Activated effector memory CD4-positive, alpha-beta T cell treated with Interleukin-2 at 50 U/mL for 16 hours (primary cell): ENCODE measurements at regions not wholly inside any gene's neighbourhood (a gene's known extent, or its start where the extent isn't known, plus 50 kb on each side); places are given as distances from the start of the nearest gene placed in this dataset.
"Not testable (repeated sequence)": the region's sequence is repeated elsewhere in the genome, so short reads cannot be mapped to it uniquely, and the experiment has no call there.

Experiments
- DNase-seq: peaks from one replicate; pipeline ENCODE4 v3.0.0-alpha.2; 2020

DNA sequence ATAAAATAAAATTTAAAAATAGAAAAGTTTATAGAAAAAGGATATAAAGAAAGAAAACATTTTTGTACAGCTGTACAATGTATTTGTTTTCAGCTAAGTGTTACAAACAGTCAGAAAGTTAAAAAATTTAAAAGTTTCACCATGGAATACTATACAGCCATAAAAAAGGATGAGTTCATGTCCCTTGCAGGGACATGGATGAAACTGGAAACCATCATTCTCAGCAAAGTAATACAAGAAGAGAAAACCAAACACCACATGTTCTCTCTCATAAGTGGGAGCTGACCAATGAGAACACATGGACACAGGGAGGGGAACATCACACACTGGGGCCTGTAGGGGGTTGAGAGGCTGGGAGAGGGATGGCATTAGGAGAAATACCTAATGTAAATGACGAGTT lies 229.9 kb upstream of the MCHR2 start:
- not testable (repeated sequence) for DNase-seq

DNA sequence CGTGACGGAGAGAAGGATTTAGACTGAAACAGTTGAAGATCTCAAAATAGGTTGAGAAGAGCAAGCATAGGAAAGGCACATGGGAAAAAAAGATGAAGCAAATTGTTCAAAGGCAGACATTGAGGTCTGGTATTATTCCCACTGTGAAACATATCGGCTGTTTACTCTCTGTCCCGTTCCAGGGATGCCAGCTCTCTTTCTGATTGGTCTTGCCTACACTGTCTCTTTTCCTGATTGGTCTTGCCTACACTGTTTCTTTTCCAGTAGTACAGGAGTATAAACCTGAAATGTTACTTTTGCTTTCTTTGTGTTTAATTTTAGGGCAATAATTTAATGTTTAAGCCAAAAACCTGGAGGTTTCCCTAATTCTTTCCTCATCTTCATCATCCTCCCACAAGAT lies 226.5 kb upstream of the MCHR2 start:
- DNase-seq: no peak

DNA sequence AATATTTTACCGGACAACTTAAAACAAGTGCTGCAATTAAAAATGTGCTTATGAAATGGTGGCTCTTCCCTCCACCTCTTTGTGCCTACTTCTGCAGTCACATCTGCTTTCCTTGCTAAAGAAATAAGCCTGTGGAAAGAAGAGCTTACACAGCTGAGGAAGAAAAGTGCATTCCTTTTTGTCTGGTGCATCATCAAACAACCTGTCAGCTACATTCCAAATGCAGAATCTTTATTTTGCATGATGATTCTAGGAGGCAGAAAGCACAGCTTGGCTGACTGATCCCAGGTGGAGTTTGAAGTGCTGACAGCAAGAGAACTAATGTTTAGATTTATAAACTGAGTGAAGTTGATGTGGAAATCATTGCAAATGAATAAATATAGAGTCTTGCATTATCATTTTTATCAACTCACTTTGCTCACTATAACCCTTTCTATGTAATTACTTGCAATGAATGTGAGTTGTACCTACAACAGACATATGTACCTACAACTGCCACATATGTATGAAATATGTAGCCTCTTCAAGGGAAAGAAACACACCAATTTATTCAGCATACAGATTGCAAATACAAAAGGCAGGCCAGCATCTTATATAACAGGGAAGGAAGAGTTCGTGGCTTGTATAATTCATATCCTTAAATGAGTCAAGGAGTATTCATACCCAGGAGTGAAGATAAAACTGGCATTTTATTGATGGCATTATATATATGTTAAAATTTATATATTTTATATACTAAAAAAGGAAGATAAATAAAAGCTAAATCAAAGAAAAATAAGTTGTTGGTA lies 223.4 kb upstream of the MCHR2 start:
- DNase-seq: no peak

DNA sequence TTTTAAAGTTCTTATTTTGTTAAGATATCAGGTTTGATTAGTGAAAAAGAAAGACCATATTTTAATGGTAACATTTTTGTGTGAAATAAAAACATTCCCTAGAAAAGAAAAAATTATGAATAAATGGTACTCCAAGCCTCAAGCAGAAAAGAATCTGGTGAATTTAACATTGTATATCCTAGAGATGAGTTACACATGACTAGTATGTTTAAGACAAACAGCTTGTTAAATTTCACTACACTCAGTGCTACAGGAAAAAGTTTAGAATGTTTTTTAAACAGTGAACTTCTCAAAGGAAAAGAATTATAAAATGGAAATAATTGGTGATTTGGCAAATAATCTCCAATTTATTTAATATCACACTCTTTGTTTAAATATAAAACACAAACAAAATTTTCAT lies 222.7 kb upstream of the MCHR2 start:
- DNase-seq: no peak

DNA sequence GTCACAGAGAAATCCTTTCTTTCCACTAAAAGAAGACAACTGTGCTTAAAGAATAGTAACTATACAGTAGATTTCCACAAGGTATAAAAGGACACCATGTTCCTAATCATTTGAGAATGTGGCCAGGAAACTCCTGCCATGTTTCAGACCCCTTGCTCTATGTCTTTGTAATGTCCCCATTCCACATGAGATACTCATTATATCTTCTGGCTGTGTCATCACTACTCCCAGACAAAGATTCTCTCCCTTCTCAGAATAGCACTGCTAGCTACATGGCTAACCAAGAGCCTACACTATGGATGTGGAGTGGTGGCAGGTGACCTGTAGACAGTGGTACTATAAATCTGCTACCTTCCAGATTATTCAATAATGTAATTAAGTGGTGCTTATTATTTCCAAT lies 218.1 kb upstream of the MCHR2 start:
- DNase-seq: no peak

DNA sequence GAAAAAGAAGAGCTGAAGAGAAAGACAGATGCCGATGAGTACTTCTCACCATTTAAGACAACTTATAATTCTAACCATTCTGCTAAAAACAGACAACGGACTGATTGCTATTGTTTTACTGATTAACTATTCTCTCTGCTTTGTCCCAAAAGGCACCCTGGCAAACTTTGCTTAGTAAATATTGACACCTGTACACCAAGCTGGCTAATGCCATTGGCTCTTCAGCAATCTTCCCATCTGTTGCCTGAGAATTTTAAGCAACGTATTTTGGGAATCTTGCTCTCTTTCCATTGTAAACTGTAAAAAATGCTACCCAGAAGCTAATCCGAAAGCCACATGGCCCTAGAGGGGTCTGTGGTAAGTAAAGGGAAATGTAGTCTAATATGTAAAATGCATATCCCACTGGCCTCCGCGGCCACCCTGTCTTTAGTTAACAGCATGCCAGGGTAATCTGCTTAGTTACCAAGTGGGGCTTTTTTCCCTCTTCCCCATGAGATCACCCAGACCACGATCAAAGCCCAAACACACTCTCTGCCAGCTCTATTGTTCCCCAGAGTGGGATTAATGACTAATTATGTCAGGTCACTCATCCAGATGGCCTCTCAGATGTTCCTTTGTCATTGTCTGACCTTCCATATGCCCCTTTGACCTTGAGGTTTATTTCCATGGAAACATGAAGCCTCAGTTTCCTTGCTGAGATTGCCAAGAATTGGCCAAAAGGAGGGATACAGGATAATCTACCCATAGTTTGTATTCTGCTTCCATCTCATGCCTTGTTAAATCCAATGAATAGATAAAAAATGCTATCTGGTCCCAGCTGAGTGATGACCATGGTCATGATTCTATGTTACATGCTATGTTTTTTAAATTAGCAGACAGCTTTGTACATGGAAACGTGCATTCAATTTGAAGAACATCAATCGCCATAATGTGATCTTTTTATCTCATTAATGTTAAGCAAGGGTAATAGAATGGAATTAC lies 216.4 kb upstream of the MCHR2 start:
- no peak for DNase-seq

DNA sequence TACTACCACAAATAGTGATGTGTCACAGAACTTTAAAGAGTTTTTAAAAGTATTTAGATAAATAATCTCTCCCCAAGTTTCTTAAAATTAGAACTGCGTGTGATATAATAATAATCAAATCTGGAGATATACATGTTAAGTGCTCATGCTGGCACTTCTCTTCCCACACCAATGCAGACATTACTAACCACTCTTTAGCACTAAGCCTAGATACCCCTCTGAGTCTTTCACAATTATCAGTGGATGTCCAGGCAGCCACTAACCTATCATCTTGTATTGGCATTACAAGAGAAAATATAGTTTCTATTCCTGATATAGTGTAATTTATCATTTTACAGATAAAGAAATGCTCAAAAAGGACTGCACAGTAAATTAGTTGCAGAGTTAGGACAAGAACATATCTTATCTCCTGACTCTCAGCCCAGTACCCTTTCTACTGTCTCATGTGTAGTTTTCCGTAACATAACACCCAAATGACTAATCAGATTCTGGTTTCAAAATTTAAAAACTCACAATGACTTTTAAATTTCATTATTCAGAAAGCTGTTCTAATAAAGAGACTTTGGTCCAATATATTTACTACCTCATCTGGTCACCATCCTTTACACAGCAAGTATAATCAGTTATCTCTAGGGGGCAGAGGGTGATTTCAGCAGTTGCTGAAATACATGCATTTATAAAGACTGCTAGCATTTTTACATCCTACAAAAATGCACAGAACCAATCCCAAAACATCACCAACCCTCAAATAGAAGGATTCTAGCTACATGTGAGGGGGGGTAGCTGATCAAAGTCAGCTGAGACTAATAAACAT lies 215.5 kb upstream of the MCHR2 start:
- DNase-seq: no peak

DNA sequence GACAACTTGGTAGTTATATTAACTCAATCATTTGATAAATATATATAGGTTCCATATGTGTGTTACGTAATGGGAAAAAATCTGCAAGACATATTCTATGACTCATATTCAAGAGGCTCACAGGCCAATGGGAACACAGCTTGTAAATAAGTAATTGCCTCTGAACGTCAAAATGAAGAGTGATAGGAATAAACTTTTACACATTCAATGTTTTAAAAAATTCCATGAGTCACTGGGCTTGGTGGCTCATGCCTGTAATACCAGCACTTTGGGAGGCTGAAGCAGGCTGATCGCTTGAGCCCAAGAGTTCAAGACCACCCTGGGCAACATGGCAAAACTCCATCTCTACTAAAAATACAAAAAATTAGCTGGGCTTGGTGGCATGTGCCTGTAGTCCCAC lies 209.4 kb upstream of the MCHR2 start:
- DNase-seq: no peak

DNA sequence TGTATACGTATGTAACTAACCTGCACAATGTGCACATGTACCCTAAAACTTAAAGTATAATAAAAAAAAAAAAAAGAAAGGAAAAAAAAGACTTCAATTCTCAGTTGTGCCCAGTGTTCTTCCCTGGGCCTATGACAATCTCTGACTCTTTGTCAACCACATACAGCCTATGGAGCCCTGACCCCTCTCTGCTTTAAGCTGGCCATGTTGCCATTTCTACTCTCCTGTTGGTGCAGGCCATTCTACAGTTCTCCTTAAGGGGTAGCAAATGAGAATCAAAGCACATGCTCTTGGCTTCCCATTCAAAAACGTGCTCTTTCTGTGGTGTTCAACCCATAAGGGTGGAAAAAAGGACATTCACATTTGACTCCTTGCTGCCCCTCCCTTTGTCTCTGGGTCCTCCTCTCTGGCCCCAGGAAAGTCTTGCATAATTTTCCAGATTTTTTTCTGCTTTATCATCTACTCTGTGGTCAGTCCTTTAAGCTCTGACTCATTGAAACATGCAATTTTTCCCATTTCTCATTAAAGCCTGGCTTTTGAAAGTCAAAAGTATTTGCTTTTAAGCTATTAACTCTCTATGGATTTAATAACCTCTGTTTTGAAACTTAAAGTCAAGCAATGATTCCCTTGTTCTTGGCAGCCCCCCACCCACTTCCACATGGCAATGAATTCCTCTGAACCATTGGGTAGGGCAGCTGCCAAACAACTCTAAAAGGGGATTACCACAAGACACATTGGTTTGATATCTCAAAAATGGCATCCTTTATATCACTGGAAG lies 208.6 kb upstream of the MCHR2 start:
- DNase-seq: no peak

DNA sequence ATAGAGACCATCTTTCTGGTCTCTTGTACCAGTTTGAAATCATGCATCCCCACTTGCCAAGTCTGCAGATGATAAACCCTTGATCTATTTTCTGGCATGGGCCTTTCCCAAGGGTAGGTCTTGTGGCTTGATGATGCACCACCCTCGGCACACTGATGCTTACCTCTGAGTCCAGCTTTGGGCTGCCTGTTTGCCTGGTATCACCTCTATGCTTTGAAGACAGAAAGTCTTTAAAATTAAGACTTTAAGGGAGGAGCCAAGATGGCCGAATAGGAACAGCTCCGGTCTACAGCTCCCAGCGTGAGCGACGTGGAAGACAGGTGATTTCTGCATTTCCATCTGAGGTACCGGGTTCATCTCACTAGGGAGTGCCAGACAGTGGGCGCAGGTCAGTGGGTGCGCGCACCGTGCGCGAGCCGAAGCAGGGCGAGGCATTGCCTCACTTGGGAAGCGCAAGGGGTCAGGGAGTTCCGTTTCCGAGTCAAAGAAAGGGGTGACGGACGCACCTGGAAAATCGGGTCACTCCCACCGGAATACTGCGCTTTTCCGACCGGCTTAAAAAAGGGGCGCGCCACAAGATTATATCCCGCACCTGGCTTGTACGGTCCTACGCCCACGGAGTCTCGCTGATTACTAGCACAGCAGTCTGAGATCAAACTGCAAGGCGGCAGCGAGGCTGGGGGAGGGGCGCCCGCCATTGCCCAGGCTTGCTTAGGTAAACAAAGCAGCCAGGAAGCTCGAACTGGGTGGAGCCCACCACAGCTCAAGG lies 202.4 kb upstream of the MCHR2 start:
- DNase-seq: not testable (repeated sequence)

DNA sequence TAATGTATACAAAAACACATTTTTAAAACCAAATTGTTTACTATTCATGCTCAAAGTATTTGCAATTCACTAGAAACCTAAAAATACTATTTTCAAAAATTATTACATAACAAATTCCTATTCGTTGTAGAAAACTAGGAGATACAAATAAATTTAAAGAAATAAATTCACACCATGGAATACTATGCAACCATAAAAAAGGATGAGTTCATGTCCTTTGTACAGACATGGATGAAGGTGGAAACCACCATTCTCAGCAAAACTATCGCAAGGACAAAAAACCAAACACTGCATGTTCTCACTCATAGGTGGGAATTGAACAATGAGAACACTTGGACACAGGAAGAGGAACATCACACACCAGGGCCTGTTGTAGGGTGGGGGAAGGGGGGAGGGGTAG lies 201.2 kb upstream of the MCHR2 start:
- not testable (repeated sequence) for DNase-seq

DNA sequence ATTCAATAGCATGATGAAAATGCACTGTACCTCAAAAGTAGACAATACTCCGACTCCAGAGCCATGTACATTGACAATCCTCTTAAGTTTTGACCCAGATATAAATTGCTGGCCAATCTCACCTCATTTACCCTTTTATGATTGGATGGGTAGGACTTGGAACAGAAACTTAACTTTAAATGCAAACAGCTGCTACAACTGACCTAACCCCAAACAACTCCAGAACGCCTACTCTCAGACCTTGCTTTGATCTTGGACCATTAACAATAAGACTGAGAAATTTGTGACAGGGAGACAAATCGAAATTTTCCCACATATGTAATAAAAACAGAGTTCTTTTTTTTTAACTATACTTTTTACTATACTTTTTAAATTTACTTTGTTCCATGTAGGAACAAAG lies 200.5 kb upstream of the MCHR2 start:
- DNase-seq: no peak

DNA sequence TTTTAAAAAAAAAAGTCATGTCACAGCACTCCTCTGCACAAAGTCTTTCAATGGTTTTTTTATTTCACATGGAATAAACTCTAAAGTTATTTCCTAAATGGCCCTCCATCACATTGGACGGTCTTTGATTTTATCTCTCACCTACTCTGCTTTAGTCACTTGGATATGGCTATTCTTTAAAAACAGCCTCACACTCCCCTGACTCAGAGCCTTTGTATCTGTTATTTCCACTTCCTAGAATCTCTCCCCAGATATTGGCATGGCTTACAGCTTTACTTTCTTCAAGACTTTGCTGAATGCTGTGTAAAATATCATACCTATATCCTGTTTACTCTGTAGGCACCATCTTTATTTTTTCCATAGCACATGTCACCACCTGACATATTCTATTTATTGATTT lies 194.7 kb upstream of the MCHR2 start:
- DNase-seq: no peak

DNA sequence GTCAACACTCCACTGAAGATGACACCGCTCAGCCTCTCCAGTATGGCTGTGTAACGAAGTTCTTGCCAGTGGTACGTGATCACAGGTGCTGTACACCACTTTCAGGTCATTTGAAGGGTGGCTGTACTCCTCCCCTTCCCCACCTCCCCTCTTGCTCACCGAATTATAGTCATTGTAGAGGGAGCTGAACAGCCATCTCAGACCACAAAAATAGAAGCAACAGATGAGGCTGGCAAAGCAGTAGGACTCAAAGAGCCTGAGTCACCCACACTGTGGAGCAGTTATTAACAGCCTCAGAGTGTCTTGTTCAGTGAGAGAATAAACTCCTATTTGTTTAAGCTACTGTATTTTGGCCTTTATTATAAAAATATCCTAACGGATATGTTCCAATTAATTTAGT lies 192.5 kb upstream of the MCHR2 start:
- DNase-seq: no peak

DNA sequence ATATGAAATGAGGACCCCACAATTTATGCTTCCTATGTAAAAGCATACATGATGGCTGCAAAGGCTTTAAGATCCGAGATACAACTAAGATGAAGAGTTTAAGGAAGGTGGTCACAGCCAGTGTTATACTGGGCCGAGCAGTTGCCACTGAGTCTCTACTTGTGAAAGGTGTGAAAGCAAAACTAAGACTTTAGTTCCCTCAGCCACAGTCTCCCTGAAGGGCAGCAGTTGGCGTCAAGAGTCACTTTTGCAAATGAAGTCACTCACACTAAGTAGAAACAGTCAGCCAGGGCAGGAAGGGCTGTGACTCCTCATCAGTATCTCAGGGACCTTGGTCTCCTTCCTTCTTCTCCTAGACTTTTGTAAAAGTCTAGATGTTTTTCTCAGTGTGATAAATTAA lies 191.6 kb upstream of the MCHR2 start:
- DNase-seq: no peak

DNA sequence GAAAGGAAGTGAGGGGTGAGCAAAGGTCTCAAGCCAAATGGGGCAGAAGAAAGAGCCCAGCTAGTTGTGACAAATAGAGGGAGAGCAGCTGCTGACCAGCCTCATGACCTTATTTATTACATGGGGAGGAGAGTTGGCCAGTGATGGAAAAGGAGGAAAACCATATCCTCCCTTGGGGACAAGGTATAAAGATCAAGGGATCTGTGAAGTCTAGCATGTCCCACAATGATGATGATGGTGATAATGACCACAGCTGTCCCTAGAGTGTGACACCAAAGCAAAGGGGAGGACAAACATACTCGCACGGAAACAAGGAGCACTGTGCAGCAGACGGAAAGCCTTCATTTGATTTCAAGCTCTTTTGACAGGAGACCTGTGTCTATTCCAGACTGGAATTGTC lies 190.4 kb upstream of the MCHR2 start:
- DNase-seq: no peak

DNA sequence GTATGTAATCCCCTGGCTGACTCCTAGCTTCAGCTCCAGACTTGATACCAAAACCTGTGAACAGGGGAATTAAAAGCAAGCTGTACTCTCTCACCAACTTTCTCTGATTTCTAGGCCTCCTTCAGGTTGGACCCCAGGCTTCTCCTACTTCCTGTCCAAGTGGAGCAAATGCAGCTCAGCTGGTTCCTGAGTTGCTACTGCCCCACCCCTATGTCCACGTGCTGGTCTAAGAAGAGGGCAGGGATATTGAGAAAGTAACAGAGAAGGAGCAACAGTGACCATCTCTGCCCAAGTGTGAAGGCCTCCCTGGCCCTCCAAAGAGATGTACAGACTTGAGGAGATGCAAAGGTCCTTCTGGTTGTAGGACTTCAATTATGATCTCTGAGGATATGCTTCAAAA lies 188.3 kb upstream of the MCHR2 start:
- no peak for DNase-seq

DNA sequence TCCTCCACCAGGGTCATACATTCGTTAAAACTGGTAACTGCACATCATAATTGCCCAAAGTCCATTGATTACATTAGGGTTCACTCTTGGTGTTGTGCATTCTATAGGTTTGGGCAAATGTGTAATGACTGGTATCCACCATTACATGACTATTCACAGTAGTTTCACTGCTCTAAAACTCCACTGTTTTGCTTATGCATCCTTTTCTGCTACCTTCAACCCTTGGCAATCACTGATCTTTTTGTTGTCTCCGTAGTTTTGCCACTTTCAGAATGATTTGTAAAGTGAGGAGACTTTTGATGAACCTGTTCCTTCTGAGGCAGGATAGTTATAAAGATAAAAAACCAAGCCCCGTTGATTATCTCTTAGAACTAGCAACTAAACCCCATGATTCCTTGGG lies 187.3 kb upstream of the MCHR2 start:
- DNase-seq: no peak

DNA sequence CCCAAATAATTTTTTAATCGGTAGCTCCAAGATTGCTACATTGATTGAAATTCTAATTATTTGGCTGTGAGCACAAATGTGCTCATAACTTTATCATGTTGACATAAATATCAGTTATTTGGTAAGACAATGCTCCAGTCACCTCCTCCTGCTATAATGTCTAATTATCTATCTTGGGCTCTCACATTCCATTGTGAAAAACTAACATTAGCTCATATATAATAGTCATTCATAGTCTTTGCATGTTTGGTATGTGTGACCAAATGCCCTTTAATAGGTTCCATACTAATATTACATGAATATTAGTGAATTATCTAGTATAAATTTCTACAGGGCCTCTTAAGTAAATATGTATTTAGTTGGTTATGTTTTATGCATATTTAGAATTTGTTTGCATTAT lies 185.6 kb upstream of the MCHR2 start:
- DNase-seq: no peak

DNA sequence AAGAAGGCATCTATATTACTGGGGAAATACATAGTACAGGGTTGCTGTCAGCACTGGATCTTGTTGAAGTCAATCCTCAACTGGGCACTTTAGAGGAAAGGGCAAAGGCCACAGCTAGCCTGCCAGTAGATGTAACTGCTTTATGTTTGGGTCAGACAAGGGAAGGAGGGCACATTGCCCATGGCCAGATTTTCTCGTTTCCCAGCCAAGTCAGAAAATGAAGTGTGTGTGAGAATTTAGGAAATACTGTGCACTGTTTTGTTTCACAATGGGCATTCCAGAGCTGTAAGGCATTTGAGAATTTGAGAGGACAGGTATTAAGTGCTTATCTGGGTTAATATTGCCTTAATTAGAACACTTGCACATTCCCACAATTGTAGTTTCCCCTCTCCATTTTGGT lies 183.9 kb upstream of the MCHR2 start:
- no peak for DNase-seq

DNA sequence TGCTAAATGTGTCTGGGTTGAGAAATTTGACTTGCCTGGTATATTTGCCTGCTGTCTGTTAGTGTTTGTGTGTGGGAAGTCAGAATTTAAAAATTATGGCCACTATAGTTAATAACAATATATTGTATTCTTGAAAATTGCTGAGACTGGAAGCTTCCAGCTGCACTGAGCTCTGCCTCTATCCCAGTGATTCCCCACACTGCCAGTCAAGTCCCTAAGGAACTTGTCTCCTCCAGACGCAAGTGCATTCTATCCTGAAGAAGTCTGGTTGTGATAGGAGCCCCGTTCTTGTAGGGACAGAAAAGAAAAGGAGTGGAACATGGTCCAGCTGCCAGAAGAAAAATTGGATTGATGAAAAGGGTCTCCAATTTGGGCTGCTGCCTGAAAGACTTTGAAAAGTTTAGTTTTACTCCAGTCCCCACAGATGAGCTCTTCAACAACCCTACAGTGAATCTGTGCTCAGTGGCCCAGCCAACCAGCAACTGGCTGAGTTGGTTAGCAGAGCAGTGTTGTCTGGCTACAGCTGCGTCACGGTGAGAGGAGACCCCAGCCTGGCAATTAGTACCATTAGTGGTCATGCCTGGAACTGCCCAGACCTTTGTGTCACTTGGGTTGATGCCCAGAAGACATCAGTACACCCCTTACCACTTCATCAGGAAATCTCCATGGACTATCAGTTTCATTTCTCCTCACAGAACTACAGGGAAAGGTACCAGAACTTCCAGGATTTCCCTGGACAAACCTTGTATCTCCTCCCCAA lies 183.1 kb upstream of the MCHR2 start:
- DNase-seq: no peak
